PC-9 (cell line): ENCODE measurements at regions not wholly inside any gene's neighbourhood (a gene's known extent, or its start where the extent isn't known, plus 50 kb on each side); places are given as distances from the start of the nearest gene placed in this dataset.

Experiments used
- CTCF ChIP-seq: fragments of 200-600 bp; sonication (generic); conservative IDR thresholded peaks from 2 replicates; pipeline ENCODE4 v1.6.1; 2017; ENCODE audit warnings: mixed run types, antibody characterized with exemption, mild to moderate bottlenecking, moderate library complexity
- EZH2 ChIP-seq: fragments of 200-600 bp; sonication (generic); IDR thresholded peaks from 2 replicates; pipeline ENCODE4 v1.8.0; 2017; ENCODE audit warnings: antibody characterized with exemption, low read depth

GRCh38 chr2:9774266-9774665, 69.0 kb upstream of the TAF1B start:
- TF ChIP-seq CTCF (no peak), EZH2 (no peak)
